AG04449 (cell line): ENCODE measurements at regions not wholly inside any gene's neighbourhood (a gene's known extent, or its start where the extent isn't known, plus 50 kb on each side); places are given as distances from the start of the nearest gene placed in this dataset.
"Not testable (repeated sequence)": the region's sequence is repeated elsewhere in the genome, so short reads cannot be mapped to it uniquely, and the experiment has no call there.

Experiments used
- CTCF ChIA-PET: fragments of 350-600 bp; formaldehyde crosslinking; extraction: SDS; loops from one replicate; lab custom pipeline; 2021; ENCODE audit warnings: antibody characterized with exemption; lab: Yijun Ruan, JAX
- POLR2A ChIA-PET: fragments of 400-600, 350-600 bp; formaldehyde crosslinking; extraction: SDS; loops from one replicate; lab custom pipeline; 2020; ENCODE audit warnings: antibody characterized with exemption, inconsistent platforms; lab: Yijun Ruan, JAX
- DNase-seq: peaks from one replicate; pipeline ENCODE4 v3.0.0-alpha.2; 2010; ENCODE audit warnings: low read depth, low spot score
- H3K4me3 ChIP-seq: 2 replicates; pipeline ENCODE4 v1.5.1; 2011; ENCODE audit warnings: low read depth, mild to moderate bottlenecking, control low read depth, low read length
- TF ChIP-seq, protein P1 (sequence below): IDR thresholded peaks from one replicate; pipeline ENCODE4 v1.5.1; 2011; ENCODE audit warnings: mild to moderate bottlenecking, moderate library complexity, low read length, control low read depth, inconsistent platforms; ENCODE audit not compliant: insufficient read depth; ENCODE audit errors: missing control alignments

DNA sequence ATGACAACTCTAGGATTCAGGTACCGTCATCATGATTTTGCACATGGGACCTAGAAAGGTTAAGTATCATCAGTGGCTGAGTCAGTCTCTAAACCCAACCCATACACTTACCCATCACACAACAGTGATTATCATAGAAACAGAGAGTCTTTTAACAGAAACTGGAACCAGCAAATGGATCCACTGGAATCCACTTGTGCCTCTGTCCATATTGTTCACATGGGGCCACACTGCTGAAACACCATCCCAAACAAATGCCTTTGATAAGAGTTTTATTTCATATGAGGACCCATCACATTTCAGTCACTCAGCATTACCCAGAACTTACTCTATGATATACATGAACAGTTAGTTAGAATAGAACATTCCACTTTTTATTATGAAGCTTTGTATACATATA lies 430.0 kb downstream of the STK39 start:
- H3K4me3 ChIP-seq, result no peak overlapping the region
- CTCF ChIA-PET, result no interaction called here
- no peak for DNase-seq
- POLR2A ChIA-PET, result no interaction called here
- TF ChIP-seq, protein P1, sequence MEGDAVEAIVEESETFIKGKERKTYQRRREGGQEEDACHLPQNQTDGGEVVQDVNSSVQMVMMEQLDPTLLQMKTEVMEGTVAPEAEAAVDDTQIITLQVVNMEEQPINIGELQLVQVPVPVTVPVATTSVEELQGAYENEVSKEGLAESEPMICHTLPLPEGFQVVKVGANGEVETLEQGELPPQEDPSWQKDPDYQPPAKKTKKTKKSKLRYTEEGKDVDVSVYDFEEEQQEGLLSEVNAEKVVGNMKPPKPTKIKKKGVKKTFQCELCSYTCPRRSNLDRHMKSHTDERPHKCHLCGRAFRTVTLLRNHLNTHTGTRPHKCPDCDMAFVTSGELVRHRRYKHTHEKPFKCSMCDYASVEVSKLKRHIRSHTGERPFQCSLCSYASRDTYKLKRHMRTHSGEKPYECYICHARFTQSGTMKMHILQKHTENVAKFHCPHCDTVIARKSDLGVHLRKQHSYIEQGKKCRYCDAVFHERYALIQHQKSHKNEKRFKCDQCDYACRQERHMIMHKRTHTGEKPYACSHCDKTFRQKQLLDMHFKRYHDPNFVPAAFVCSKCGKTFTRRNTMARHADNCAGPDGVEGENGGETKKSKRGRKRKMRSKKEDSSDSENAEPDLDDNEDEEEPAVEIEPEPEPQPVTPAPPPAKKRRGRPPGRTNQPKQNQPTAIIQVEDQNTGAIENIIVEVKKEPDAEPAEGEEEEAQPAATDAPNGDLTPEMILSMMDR, result no peak

DNA sequence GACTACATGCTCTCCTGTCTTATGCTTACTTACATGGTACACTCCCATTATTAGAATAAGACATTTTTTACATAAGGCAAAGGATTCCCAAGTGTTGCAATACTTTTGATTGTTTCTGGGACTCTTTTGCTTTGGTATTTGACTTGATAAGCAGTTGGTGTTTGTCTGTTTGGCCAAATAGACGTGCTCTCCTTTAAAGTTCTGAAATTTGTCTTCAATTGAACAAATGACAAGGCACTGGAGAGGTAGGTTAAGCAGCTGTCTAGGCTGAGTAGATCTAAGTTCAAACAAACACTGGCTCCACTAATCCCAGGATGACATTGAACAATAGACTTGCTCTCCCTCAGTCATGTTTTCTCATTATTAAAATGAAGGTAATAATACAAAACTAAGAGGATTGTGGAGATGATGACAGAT lies 430.5 kb downstream of the STK39 start:
- TF ChIP-seq, protein P1, result no peak
- DNase-seq, result no peak
- no peak overlapping the region for H3K4me3 ChIP-seq
- ChIA-PET CTCF (no interaction called here), POLR2A (no interaction called here)

DNA sequence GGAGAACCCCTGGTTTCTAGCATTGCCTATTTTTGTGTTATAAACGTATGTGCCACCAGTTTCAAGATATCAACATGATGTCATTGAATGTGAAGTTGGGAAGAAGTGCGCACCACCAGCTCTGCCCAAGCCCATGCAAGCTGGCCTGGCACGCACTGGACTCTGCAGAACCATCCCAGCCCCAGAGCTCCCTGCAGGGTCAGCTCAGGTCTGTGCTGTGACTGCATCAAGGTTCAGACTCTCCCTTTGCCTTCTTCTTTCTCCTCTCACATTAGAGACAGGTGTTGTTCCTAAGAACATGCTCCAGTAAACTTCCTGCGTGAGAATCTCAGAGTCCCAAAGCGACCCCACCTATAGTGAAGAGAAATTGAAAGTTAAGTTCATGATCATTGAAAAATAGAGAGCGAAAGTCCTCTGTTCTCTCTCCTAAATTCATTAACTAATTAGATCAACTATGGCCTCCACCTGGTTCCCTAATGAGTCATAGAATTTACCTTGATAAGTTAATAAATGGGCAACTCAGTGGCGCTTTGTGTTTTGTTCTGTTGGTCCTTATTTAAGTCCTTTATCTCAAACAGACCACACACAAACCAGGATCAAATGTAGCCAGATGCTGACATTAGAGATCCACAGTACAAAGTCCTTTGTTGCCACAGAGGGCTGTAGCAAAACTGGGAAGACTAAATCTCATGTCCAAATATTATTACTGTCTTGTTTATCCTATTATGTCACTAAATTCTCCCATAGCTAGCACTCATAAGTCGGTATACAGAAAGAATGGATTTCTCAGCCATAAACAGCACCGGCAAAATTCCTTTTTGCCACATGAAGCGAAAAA lies 432.3 kb downstream of the STK39 start:
- ChIA-PET CTCF (no interaction called here), POLR2A (no interaction called here)
- DNase-seq, result no peak
- H3K4me3 ChIP-seq, result no peak overlapping the region
- TF ChIP-seq, protein P1, result no peak

DNA sequence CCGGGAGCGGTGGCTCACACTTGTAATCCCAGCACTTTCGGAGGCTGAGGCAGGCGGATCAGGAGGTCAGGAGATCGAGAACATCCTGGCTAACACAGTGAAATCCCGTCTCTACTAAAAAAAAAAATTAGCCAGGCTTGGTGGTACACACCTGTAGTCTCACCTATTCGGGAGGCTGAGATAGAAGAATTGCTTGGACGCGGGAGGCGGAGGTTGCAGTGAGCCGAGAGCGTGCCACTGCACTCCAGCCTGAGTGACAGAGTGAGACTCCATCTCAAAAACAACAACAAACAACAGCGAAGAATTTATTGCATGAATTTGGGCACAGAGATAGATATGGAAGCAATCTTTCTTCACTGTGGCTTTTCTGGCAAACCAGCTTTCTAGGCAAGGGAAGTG lies 432.9 kb downstream of the STK39 start:
- POLR2A ChIA-PET, DNase-seq, H3K4me3 ChIP-seq, CTCF ChIA-PET: not testable (repeated sequence)

DNA sequence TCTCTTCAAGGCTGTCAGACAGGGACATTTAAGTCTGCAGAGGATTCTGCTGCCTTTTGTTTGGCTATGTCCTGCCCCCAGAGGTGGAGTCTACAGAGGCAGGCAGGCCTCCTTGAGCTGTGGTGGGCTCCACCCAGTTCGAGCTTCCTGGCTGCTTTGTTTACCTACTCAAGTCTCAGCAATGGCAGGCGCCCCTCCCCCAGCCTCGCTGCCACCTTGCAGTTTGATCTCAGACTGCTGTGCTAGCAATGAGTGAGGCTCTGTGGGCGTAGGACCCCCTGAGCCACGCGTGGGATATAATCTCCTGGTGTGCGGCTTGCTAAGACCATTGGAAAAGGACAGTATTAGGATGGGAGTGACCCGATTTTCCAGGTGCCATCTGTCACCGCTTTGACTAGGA lies 437.6 kb downstream of the STK39 start:
- H3K4me3 ChIP-seq, CTCF ChIA-PET, POLR2A ChIA-PET, DNase-seq: not testable (repeated sequence)

DNA sequence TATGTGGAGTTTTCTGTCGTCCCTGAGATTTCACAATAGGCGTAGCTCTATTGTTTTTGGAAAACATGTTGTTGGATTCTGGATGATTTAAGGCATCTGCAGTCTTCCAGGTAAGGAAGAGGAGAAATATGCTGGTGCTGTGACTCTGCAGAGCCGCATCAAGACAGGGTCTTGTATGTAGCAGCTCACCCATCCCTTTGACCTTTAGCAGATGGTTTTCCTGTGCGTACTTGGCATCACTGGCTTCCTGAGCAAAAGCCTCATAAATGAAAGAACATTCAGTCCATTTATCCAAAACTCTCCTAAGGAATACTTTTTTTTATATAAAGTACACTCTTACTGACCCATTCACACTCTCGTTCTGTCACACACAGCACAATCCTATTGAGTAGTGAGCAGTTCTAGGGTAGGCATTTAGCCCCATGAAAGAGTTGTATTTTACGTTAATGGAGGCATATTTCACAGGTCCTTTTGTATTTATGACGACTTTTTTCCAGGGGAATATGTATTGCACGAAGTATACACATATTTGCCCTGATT lies 443.9 kb downstream of the STK39 start:
- ChIA-PET CTCF (no interaction called here), POLR2A (no interaction called here)
- TF ChIP-seq, protein P1, result no peak
- H3K4me3 ChIP-seq, result no peak overlapping the region
- no peak for DNase-seq

DNA sequence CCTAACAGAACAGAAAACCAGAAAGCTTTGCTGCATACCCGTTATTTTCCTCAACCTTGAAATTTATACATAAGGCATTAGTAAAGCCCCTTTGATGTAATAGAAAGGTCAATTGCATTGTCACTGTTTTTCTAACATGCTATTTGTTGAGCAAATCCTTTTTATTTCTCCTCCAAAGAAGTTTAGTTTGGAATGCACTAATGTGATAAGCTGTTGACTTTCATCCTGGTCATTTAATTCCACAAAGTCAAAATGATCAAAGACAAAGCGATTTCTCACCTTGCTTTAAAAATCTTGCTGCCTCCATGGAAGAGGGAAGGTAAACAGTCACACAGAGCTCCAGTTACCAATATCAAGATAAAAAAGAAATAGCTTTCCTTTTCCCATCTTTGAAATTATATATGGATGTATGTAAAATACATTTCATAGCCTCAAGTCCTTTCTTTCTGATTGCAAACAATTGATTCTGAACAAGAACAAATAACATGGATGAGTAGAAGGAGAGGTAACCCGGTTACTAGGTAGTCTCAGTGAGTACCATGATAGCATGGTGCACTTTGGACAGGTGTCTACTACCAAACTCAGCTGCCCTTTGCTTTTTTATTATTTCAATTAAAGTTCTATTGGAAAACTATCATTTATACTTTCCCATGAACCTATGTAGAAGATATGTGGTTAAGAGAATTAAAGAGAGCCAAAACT lies 452.7 kb downstream of the STK39 start:
- ChIA-PET POLR2A (no interaction called here), CTCF (interaction anchor here (1.2 kb wide), 1 partner anchor 324 kb away, joined by 3 read pairs; no protein-coding TSS in a partner anchor)
- H3K4me3 ChIP-seq, result no peak overlapping the region
- no peak for DNase-seq
- TF ChIP-seq, protein P1, result no peak
